ENCODE measurements at regions not wholly inside any gene's neighbourhood (a gene's known extent, or its start where the extent isn't known, plus 50 kb on each side); places are given as distances from the start of the nearest gene placed in this dataset.

DNA sequence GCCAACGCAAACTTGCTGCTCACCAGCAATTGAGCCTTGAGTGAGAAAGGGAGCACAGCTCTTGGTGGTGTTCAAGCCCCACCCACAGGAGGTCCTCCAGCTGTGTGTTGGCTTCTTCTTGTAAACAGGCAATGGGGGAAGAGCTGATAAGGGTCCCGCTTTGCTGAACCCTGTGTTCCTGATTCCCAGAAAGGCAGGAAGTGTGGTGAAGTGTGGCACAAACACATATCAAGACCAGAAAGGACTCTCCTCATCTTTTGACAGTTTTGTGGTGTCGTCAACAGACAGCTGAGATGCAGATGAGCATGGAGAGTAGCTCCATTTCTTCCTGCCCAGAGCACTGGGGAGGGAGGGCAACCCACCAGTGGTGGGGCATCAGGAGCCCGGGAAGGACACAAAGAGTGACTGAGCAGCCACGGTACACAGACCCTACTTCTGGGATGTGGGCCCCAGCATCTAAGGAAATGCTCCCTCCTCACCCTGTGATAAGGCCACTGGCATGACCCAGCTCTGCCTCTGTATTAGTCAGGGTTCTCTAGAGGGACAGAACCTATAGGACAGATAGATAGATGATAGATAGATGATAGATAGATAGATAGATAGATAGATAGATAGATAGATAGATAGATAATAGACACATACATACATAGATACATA, 188.9 kb upstream of the TAB2 start:
- FAIRE-seq = peak; percentile 95
- 6% methylated on average over 5 of the region's 5 CpGs for WGBS (ENCODE audit: insufficient coverage, low coverage, missing lambda C conversion rate)
- BruUV-seq (replicated peaks) = no TSS peak
- POLR2A ChIA-PET = interaction anchor here (0.6 to 1.9 kb wide), 3 partner anchors 10 to 49 kb away, joined by 3 to 7 read pairs (median 4); no protein-coding TSS in a partner anchor
- DNase-seq (ENCODE audit: extremely low read depth in 1 of 4, low spot score in 3 of 4) = peak; percentile 51 to 94 (median 74)
- Histone ChIP-seq H3K27me3 (ENCODE audit: control insufficient read depth in 2 of 2, insufficient read depth in 2 of 2, low read length in 2 of 2) (no peaks in the 10 kb centered on the region), H3K27ac (ENCODE audit: extremely low read depth, low read depth, low read length) (peak overlapping the region; percentile 68), H3K4me3 (no peak overlapping the region), H2AFZ (ENCODE audit: low read depth, low read length) (peak overlapping the region; percentile 83), H3K4me2 (ENCODE audit: insufficient read depth, low read length) (peak overlapping the region; percentile 55), H3K79me2 (ENCODE audit: control insufficient read depth, insufficient read depth, low read length) (no peaks in the 10 kb centered on the region), H4K20me1 (replicated peaks; ENCODE audit: control insufficient read depth, insufficient read depth, low read length) (no peaks in the 10 kb centered on the region), H3K36me3 (ENCODE audit: control insufficient read depth, insufficient read depth, low read length) (no peaks in the 10 kb centered on the region), H3K9me1 (ENCODE audit: control insufficient read depth, insufficient read depth, low read length) (no peaks in the 10 kb centered on the region), H3K9me3 (replicated peaks; ENCODE audit: control insufficient read depth, insufficient read depth, low read depth, low read length) (no peaks in the 10 kb centered on the region; the same call in 1 of the 2 replicates), H3K9ac (ENCODE audit: insufficient read depth in 1 of 2, low read depth in 2 of 2, low read length in 2 of 2) (peak overlapping the region; percentile 18 to 40; a peak in 3 of 4 replicates), H3K4me1 (replicated peaks in 1 of 2; ENCODE audit: control insufficient read depth in 2 of 2, insufficient read depth in 2 of 2, low read length in 2 of 2) (peaks cover 21 to 55% of the 10 kb centered on the region in 2 experiments)
- intact Hi-C loops (cut with micrococcal nuclease) = no loop called here
- CTCF ChIA-PET (ENCODE audit: low intra/inter-chr PET ratio) = no interaction called here
- peak; percentile 91 for ATAC-seq
- in situ Hi-C loops (cut with MboI) = no loop called here
- peak in 2 of 3 experiments; percentile 8 to 22; a peak in 2 of 6 replicates for TF ChIP-seq CTCF (IDR thresholded peaks at IDR 0.05 in 2 of 3, conservative IDR thresholded peaks at IDR 0.05 in 1 of 3; ENCODE audit: insufficient read depth in 2 of 3, low read depth in 1 of 3, low read length in 3 of 3)
- TF ChIP-seq, protein P1, sequence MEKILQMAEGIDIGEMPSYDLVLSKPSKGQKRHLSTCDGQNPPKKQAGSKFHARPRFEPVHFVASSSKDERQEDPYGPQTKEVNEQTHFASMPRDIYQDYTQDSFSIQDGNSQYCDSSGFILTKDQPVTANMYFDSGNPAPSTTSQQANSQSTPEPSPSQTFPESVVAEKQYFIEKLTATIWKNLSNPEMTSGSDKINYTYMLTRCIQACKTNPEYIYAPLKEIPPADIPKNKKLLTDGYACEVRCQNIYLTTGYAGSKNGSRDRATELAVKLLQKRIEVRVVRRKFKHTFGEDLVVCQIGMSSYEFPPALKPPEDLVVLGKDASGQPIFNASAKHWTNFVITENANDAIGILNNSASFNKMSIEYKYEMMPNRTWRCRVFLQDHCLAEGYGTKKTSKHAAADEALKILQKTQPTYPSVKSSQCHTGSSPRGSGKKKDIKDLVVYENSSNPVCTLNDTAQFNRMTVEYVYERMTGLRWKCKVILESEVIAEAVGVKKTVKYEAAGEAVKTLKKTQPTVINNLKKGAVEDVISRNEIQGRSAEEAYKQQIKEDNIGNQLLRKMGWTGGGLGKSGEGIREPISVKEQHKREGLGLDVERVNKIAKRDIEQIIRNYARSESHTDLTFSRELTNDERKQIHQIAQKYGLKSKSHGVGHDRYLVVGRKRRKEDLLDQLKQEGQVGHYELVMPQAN (IDR thresholded peaks at IDR 0.05; ENCODE audit: borderline replicate concordance) = 0 out of 2 replicates have a peak, but pooled peaks have one; percentile 34
- no peak for TF ChIP-seq SP2 (IDR thresholded peaks at IDR 0.05; ENCODE audit: extremely low read depth, low read depth, low read length, poor library complexity, severe bottlenecking)
- TF ChIP-seq ZNF444 (CRISPR knock-in tag; IDR thresholded peaks at IDR 0.05) = no peak
- peak; percentile 42; the same call in 1 of the 2 replicates for TF ChIP-seq FOXM1 (IDR thresholded peaks at IDR 0.05; ENCODE audit: low read depth)
- no peak for TF ChIP-seq FOXM1 (CRISPR knock-in tag; IDR thresholded peaks at IDR 0.05; ENCODE audit: low read depth)
- 0 out of 2 replicates have a peak, but pooled peaks have one; percentile 49 for TF ChIP-seq MTA1 (IDR thresholded peaks at IDR 0.05; ENCODE audit: borderline replicate concordance)
- TF ChIP-seq ZC3H8 (IDR thresholded peaks at IDR 0.05) = no peak
- TF ChIP-seq ZNF3 (CRISPR knock-in tag; IDR thresholded peaks at IDR 0.05) = no peak
- TF ChIP-seq ETV5 (CRISPR knock-in tag; IDR thresholded peaks at IDR 0.05; ENCODE audit: low read depth) = peak; percentile 89
- TF ChIP-seq CBFA2T2 (conservative IDR thresholded peaks at IDR 0.05) = peak; percentile 73
- peak in 1 of 2 experiments; percentile 74; a peak in 1 of 4 replicates for TF ChIP-seq TBL1XR1 (IDR thresholded peaks at IDR 0.05; ENCODE audit: low read length in 2 of 2)
- TF ChIP-seq NCOR1 (IDR thresholded peaks at IDR 0.05) = peak; percentile 67
- no peak for TF ChIP-seq BCL6 (CRISPR knock-in tag; IDR thresholded peaks at IDR 0.05)
- TF ChIP-seq CC2D1A (IDR thresholded peaks at IDR 0.05) = peak; percentile 69; the same call in 1 of the 2 replicates
- peak; percentile 85 for TF ChIP-seq SMARCA4 (IDR thresholded peaks at IDR 0.05)
- peak; percentile 65 for TF ChIP-seq STAT5A (IDR thresholded peaks at IDR 0.05; ENCODE audit: borderline replicate concordance, low read length)
- TF ChIP-seq TARDBP (IDR thresholded peaks at IDR 0.05) = peak; percentile 71; the same call in 1 of the 2 replicates
- TF ChIP-seq DPF2 (IDR thresholded peaks at IDR 0.05) = peak; percentile 85
- TF ChIP-seq EP400 (IDR thresholded peaks at IDR 0.05) = peak; percentile 46; the same call in 1 of the 2 replicates
- TF ChIP-seq DNMT1 (IDR thresholded peaks at IDR 0.05) = 0 out of 2 replicates have a peak, but pooled peaks have one; percentile 43
- peak; percentile 39; the same call in 1 of the 2 replicates for TF ChIP-seq ZNF24 (IDR thresholded peaks at IDR 0.05)
- peak; percentile 84; the same call in 1 of the 2 replicates for TF ChIP-seq SPI1 (IDR thresholded peaks at IDR 0.05; ENCODE audit: borderline replicate concordance, low read depth, low read length)
